B cell (primary cell): ENCODE measurements at regions not wholly inside any gene's neighbourhood (a gene's known extent, or its start where the extent isn't known, plus 50 kb on each side); places are given as distances from the start of the nearest gene placed in this dataset.

ENCODE experiments used
- ATAC-seq: fragments of 200-7000 bp; cut with Tn5 transposase; one replicate; pipeline ENCODE4 v1.10.0; 2021; ENCODE audit warnings: low read depth, mild to moderate bottlenecking, moderate number of reproducible peaks, moderate library complexity
- CTCF ChIA-PET: fragments of 350-600 bp; sonication (Branson Sonifier 250); formaldehyde crosslinking; loops from one replicate; lab custom pipeline; 2021; ENCODE audit warnings: antibody characterized with exemption, inconsistent platforms; lab: Charles Lee
- POLR2A ChIA-PET: fragments of 350-600 bp; sonication (Branson Sonifier 250); formaldehyde crosslinking; loops from one replicate; lab custom pipeline; 2021; ENCODE audit warnings: antibody characterized with exemption; lab: Charles Lee
- DNase-seq: peaks from one replicate; pipeline ENCODE4 v3.0.0; 2013
- H2AFZ ChIP-seq: 2 replicates; pipeline ENCODE4 v1.6.1; 2012; ENCODE audit warnings: mild to moderate bottlenecking, low read depth, low read length; ENCODE audit not compliant: insufficient read depth, poor library complexity, severe bottlenecking
- H3K27ac ChIP-seq, 2 donors: 1 replicate in 1 of 2; 2 replicates in 1 of 2; pipeline ENCODE4 v1.5.1; 2012 to 2013; ENCODE audit warnings: low read length in 2 of 2, mild to moderate bottlenecking in 2 of 2, moderate library complexity in 1 of 2
- H3K27me3 ChIP-seq, 4 experiments: fragments of 200-600 bp in 1 of 4; sonication (generic) in 1 of 4; replicated peaks in 1 of 4; 1 replicate in 2 of 4; 2 replicates in 2 of 4; pipeline versions ENCODE4 v1.6.1 to v1.7.0; 2013 to 2016; ENCODE audit warnings: low read length in 3 of 4, mild to moderate bottlenecking in 2 of 4, mixed read lengths in 1 of 4, moderate library complexity in 1 of 4; ENCODE audit not compliant: insufficient read depth in 4 of 4, control insufficient read depth in 3 of 4; ENCODE audit errors: control extremely low read depth in 1 of 4
- H3K36me3 ChIP-seq, 2 experiments: replicated peaks in 1 of 2; 1 replicate in 1 of 2; 2 replicates in 1 of 2; pipeline versions ENCODE4 v1.6.1 to v1.7.1; 2013; ENCODE audit warnings: low read length in 1 of 2; ENCODE audit not compliant: insufficient read depth in 2 of 2, control insufficient read depth in 1 of 2; ENCODE audit errors: control extremely low read depth in 1 of 2, extremely low read depth in 1 of 2
- H3K4me1 ChIP-seq, 2 donors: fragments of 200-600 bp in 1 of 2; sonication (generic) in 1 of 2; 1 replicate in 1 of 2; 2 replicates in 1 of 2; pipeline versions ENCODE4 v1.5.1 to v1.6.1; 2013 to 2017; ENCODE audit warnings: low read length in 2 of 2; ENCODE audit not compliant: control insufficient read depth in 2 of 2, insufficient read depth in 2 of 2
- H3K4me2 ChIP-seq: replicated peaks from 2 replicates; pipeline ENCODE3; 2012; ENCODE audit warnings: mild to moderate bottlenecking, low read depth, low read length; ENCODE audit not compliant: poor library complexity, severe bottlenecking
- H3K4me3 ChIP-seq, 5 experiments: fragments of 200-600 bp in 1 of 5; sonication (generic) in 1 of 5; 1 replicate in 3 of 5; 2 replicates in 2 of 5; pipeline versions ENCODE4 v1.5.1 to v1.7.0; 2011 to 2016; ENCODE audit warnings: low read length in 4 of 5, mild to moderate bottlenecking in 4 of 5, low read depth in 2 of 5, control low read depth in 1 of 5, moderate library complexity in 1 of 5; ENCODE audit not compliant: insufficient read depth in 1 of 5; ENCODE audit errors: control extremely low read depth in 1 of 5, extremely low read depth in 1 of 5
- H3K79me2 ChIP-seq: fragments of 200-600 bp; sonication (generic); one replicate; pipeline ENCODE4 v1.6.0; 2016; ENCODE audit warnings: low read length; ENCODE audit not compliant: control insufficient read depth, insufficient read depth
- H3K9ac ChIP-seq: fragments of 200-600 bp; sonication (generic); 2 replicates; pipeline ENCODE4 v1.6.1; 2017; ENCODE audit warnings: mild to moderate bottlenecking, low read length, moderate library complexity
- H3K9me3 ChIP-seq, 3 donors: one replicate each; pipeline versions ENCODE4 v1.6.1 to v1.7.1; 2013; ENCODE audit warnings: low read length in 2 of 3; ENCODE audit not compliant: control insufficient read depth in 2 of 3, insufficient read depth in 1 of 3; ENCODE audit errors: control extremely low read depth in 1 of 3
- H4K20me1 ChIP-seq: 2 replicates; pipeline ENCODE4 v1.6.0; 2012; ENCODE audit warnings: mild to moderate bottlenecking, low read length; ENCODE audit not compliant: insufficient read depth, control insufficient read depth, poor library complexity, severe bottlenecking
- H3K27ac Mint-ChIP-seq: one replicate; pipeline ENCODE4 v1.8.0; 2021; ENCODE audit warnings: mixed read lengths
- H3K27me3 Mint-ChIP-seq: one replicate; pipeline ENCODE4 v1.8.0; 2021; ENCODE audit warnings: mixed read lengths
- H3K4me1 Mint-ChIP-seq: one replicate; pipeline ENCODE4 v1.8.0; 2021; ENCODE audit warnings: mixed read lengths
- H3K4me3 Mint-ChIP-seq: one replicate; pipeline ENCODE4 v1.8.0; 2021; ENCODE audit warnings: mixed read lengths
- H3K9me3 Mint-ChIP-seq: one replicate; pipeline ENCODE4 v1.8.0; 2022; ENCODE audit warnings: mixed read lengths; ENCODE audit not compliant: insufficient read depth
- CTCF ChIP-seq: fragments of 200-600 bp; IDR thresholded peaks from one replicate; pipeline ENCODE4 v1.8.0; 2022; ENCODE audit warnings: antibody characterized with exemption, mild to moderate bottlenecking
- EZH2 ChIP-seq: IDR thresholded peaks from 2 replicates; pipeline ENCODE4 v1.6.1; 2012; ENCODE audit warnings: borderline replicate concordance, low read depth, mild to moderate bottlenecking, moderate library complexity, low read length; ENCODE audit not compliant: insufficient read depth, poor library complexity, severe bottlenecking
- WGBS: methylation state at CpG from one replicate; pipeline ENCODE4 v1.1.5; 2013; ENCODE audit warnings: missing lambda C conversion rate; ENCODE audit not compliant: insufficient coverage; 5-methylcytosine and 5-hydroxymethylcytosine counted together
- intact Hi-C: fragments of 100-400 bp; cut with micrococcal nuclease; formaldehyde crosslinking; loops from one replicate; pipeline ENCODE4 v1.10.0; 2022

GRCh38 chr9:90271707-90272106, 370.9 kb downstream of the DIRAS2 start:
- Histone ChIP-seq H3K27ac (no peak overlapping the region), H3K9me3 (no peaks in the 10 kb centered on the region), H4K20me1 (no peaks in the 10 kb centered on the region), H3K4me2 (no peak overlapping the region), H3K4me1 (no peaks in the 10 kb centered on the region), H3K36me3 (no peaks in the 10 kb centered on the region), H2AFZ (no peak overlapping the region), H3K79me2 (no peaks in the 10 kb centered on the region), H3K9ac (no peak overlapping the region), H3K27me3 (peaks cover 0 to 25% (median 5%) of the 10 kb centered on the region in 4 experiments), H3K4me3 (no peak overlapping the region)
- WGBS, result no CpG with 5 or more reads among the region's 5 CpGs
- no peak overlapping the region for H3K27ac Mint-ChIP-seq
- no peak for ATAC-seq
- H3K27me3 Mint-ChIP-seq, result peaks cover 50% of the 10 kb centered on the region
- H3K9me3 Mint-ChIP-seq, result no peaks in the 10 kb centered on the region
- no peak overlapping the region for H3K4me3 Mint-ChIP-seq
- CTCF ChIA-PET, result no interaction called here
- TF ChIP-seq CTCF (no peak), EZH2 (no peak)
- intact Hi-C loops, result no loop called here
- H3K4me1 Mint-ChIP-seq, result no peaks in the 10 kb centered on the region
- DNase-seq, result no peak
- POLR2A ChIA-PET, result no interaction called here

- WGBS, result 95% methylated on average over 4 of the region's 4 CpGs
Measured at GRCh38 chr9:90274725-90275124, 367.9 kb downstream of the DIRAS2 start.

More at GRCh38 chr9:90274725-90275124, 367.9 kb downstream of the DIRAS2 start:
- POLR2A ChIA-PET, result no interaction called here
- ATAC-seq (no peak), DNase-seq (no peak)
- no peaks in the 10 kb centered on the region for H3K36me3 ChIP-seq
- TF ChIP-seq CTCF (no peak), EZH2 (no peak)
- no peak overlapping the region for H2AFZ ChIP-seq
- no peaks in the 10 kb centered on the region for H3K79me2 ChIP-seq
- H4K20me1 ChIP-seq, result no peaks in the 10 kb centered on the region
- no peak overlapping the region for H3K4me3 ChIP-seq
- H3K27me3 Mint-ChIP-seq, result peaks cover 51% of the 10 kb centered on the region
- H3K9me3 ChIP-seq, result no peaks in the 10 kb centered on the region
- no peak overlapping the region for H3K9ac ChIP-seq
- CTCF ChIA-PET, result no interaction called here
- H3K9me3 Mint-ChIP-seq, result no peaks in the 10 kb centered on the region
- no peak overlapping the region for H3K27ac ChIP-seq
- intact Hi-C loops, result no loop called here
- H3K4me2 ChIP-seq, result no peak overlapping the region
- H3K4me3 Mint-ChIP-seq, result no peak overlapping the region
- peaks cover 0 to 20% (median 7%) of the 10 kb centered on the region in 4 experiments for H3K27me3 ChIP-seq
- no peak overlapping the region for H3K27ac Mint-ChIP-seq
- H3K4me1 Mint-ChIP-seq, result no peaks in the 10 kb centered on the region
- no peaks in the 10 kb centered on the region for H3K4me1 ChIP-seq
